Nephron (organoid): ENCODE measurements at regions not wholly inside any gene's neighbourhood (a gene's known extent, or its start where the extent isn't known, plus 50 kb on each side); places are given as distances from the start of the nearest gene placed in this dataset.

Source experiments
- H3K27ac Mint-ChIP-seq, 3 experiments: 2 replicates each; pipeline ENCODE4 v1.8.0; 2020; ENCODE audit warnings: mixed read lengths in 3 of 3, mild to moderate bottlenecking in 2 of 3, moderate library complexity in 1 of 3
- H3K27me3 Mint-ChIP-seq: 2 replicates; pipeline ENCODE4 v1.8.0; 2021; ENCODE audit warnings: low read depth, mild to moderate bottlenecking, moderate library complexity, mixed read lengths
- H3K36me3 Mint-ChIP-seq: 2 replicates; pipeline ENCODE4 v1.8.0; 2020; ENCODE audit warnings: low read depth, mixed read lengths
- H3K4me1 Mint-ChIP-seq: 2 replicates; pipeline ENCODE4 v1.8.0; 2020; ENCODE audit warnings: mixed read lengths
- H3K4me3 Mint-ChIP-seq, 3 experiments: 2 replicates each; pipeline ENCODE4 v1.8.0; 2020; ENCODE audit warnings: mild to moderate bottlenecking in 3 of 3, mixed read lengths in 3 of 3, moderate library complexity in 2 of 3
- H3K9me3 Mint-ChIP-seq: 2 replicates; pipeline ENCODE4 v1.8.0; 2020; ENCODE audit warnings: mixed read lengths
- TF ChIP-seq, protein P1 (sequence below), 3 experiments: fragments of 200-600 bp; sonication (generic); IDR thresholded peaks; one replicate each; pipeline ENCODE4 v1.5.0; 2021; ENCODE audit warnings: antibody characterized with exemption in 3 of 3; ENCODE audit not compliant: unreplicated experiment in 3 of 3

DNA sequence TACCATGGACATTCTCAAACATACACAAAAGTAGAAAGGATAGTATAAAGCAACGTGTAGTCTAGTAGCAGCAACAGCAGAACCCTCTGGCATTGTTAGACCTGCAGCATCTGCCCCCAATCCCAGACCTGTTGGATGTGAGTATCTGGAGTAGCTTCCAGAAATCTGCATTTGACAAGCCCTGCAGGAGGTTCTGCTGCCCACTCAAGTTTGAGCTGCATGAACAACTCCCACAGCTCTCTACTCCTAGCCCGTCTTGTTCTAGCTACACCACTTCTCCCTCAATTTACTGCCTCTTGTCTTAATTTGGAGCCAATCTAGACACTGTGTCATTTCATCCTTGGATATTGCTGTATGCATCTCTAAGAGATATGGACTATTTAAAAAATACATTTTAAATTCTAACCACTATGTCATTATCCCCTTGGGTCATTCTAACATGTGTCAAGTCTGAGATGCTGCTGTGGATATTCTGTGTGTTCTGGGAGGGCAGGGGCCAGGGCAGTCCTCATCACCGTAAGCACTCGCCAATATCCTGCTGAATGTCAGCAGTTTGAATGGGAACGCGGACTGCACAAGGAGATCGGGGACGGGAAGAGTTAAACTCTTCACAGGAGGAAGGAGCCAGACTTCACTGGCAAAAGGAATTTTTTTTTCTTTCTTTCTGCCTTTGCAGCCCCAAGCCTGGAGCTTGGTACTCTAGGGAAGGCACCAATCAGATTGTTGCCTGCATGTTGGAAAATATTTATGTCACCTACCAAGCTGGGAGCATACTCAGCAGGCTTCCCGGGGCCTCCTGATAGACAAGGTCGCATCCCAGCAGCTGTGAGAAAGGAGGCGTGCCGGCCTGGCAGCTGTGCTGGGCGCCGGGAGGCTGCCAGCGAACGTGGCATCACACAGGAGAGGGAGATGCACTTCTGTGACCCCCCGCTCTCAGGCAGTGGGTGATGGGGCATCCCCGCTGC is 429.0 kb downstream of the MIAT start:
- TF ChIP-seq, protein P1, sequence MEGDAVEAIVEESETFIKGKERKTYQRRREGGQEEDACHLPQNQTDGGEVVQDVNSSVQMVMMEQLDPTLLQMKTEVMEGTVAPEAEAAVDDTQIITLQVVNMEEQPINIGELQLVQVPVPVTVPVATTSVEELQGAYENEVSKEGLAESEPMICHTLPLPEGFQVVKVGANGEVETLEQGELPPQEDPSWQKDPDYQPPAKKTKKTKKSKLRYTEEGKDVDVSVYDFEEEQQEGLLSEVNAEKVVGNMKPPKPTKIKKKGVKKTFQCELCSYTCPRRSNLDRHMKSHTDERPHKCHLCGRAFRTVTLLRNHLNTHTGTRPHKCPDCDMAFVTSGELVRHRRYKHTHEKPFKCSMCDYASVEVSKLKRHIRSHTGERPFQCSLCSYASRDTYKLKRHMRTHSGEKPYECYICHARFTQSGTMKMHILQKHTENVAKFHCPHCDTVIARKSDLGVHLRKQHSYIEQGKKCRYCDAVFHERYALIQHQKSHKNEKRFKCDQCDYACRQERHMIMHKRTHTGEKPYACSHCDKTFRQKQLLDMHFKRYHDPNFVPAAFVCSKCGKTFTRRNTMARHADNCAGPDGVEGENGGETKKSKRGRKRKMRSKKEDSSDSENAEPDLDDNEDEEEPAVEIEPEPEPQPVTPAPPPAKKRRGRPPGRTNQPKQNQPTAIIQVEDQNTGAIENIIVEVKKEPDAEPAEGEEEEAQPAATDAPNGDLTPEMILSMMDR (IDR thresholded peaks at IDR 0.05; ENCODE audit: unreplicated experiment in 3 of 3), result no peak
- H3K27me3 Mint-ChIP-seq, result peaks cover 39% of the 10 kb centered on the region

DNA sequence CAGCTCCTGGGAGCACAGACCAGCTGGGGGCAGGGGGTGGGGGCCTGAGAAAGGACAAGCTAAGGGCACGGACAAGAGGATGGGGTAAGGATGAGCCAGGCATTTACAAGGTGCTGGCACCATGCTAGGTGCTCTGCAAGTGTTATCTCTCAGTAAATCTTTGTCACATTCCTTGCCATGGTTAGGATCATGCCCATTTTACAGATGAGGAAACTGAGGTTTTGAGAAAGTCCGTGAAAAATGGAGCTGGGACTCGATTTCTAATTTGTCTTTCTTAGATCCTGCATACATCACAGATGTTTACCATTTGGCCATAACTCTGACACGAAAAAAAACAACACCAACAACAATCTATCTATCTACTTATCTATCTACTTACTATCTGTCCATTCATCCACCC is 429.7 kb downstream of the MIAT start:
- no peaks in the 10 kb centered on the region for H3K36me3 Mint-ChIP-seq
- peak overlapping the region in 2 of 3 experiments; percentile 1 to 9 for H3K27ac Mint-ChIP-seq
- no peak overlapping the region for H3K4me3 Mint-ChIP-seq
- peaks cover 35% of the 10 kb centered on the region for H3K27me3 Mint-ChIP-seq
- H3K9me3 Mint-ChIP-seq, result peaks cover 7% of the 10 kb centered on the region
- TF ChIP-seq, protein P1 (IDR thresholded peaks at IDR 0.05; ENCODE audit: unreplicated experiment in 3 of 3), result no peak
- peaks cover 19% of the 10 kb centered on the region for H3K4me1 Mint-ChIP-seq

More for the DNA sequence above, 429.0 kb downstream of the MIAT start:
- Mint-ChIP-seq H3K27ac (peak overlapping the region in 2 of 3 experiments; percentile 28 to 40), H3K4me3 (no peak overlapping the region), H3K9me3 (peaks cover 7% of the 10 kb centered on the region), H3K4me1 (peaks cover 19% of the 10 kb centered on the region), H3K36me3 (no peaks in the 10 kb centered on the region)

DNA sequence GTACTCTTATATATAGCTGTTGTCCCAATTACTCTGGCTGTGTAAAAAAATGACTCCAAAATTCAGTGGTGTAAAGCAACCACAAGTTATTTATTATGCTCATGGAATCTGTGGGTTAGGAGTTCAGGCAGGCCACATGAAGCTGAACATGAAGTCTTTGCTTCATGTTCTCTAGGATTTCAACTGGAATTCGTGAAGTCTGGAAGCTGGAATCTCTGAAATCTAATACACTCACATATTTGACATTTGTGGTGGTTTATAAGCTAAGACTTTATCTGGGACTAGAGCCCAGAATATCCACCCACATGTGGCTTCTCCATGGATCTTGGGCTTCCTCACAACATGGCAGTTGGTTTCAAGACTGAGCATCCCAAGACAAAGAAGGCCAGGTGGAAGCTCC is 430.6 kb downstream of the MIAT start:
- H3K4me1 Mint-ChIP-seq, result peaks cover 19% of the 10 kb centered on the region
- H3K9me3 Mint-ChIP-seq, result peaks cover 7% of the 10 kb centered on the region
- H3K27me3 Mint-ChIP-seq, result peaks cover 32% of the 10 kb centered on the region
- H3K36me3 Mint-ChIP-seq, result no peaks in the 10 kb centered on the region
- TF ChIP-seq, protein P1 (IDR thresholded peaks at IDR 0.05; ENCODE audit: unreplicated experiment in 3 of 3), result no peak
- H3K4me3 Mint-ChIP-seq, result no peak overlapping the region
- H3K27ac Mint-ChIP-seq, result no peak overlapping the region

DNA sequence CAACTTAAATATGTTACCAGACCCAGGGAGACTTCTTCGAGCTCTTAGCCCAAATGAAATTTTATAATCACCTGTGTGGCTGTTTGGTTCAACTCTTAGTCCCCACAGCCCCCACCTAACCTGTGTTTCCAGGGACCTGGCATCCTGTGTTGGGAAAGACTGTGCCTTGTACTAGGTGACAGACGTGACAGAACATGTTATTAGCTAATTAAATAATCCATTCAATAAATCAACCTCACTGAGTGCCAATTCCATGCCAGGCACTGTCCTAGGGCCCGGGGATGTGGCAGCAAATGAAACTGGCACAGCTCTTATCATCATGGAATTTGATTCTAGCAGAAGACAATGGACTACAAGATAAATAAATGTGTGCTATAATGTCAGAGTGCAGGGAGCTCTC is 431.9 kb downstream of the MIAT start:
- H3K4me1 Mint-ChIP-seq, result peaks cover 19% of the 10 kb centered on the region
- TF ChIP-seq, protein P1 (IDR thresholded peaks at IDR 0.05; ENCODE audit: unreplicated experiment in 3 of 3), result no peak
- H3K36me3 Mint-ChIP-seq, result no peaks in the 10 kb centered on the region
- peaks cover 27% of the 10 kb centered on the region for H3K27me3 Mint-ChIP-seq
- H3K9me3 Mint-ChIP-seq, result peaks cover 7% of the 10 kb centered on the region
- H3K4me3 Mint-ChIP-seq, result no peak overlapping the region
- H3K27ac Mint-ChIP-seq, result no peak overlapping the region

DNA sequence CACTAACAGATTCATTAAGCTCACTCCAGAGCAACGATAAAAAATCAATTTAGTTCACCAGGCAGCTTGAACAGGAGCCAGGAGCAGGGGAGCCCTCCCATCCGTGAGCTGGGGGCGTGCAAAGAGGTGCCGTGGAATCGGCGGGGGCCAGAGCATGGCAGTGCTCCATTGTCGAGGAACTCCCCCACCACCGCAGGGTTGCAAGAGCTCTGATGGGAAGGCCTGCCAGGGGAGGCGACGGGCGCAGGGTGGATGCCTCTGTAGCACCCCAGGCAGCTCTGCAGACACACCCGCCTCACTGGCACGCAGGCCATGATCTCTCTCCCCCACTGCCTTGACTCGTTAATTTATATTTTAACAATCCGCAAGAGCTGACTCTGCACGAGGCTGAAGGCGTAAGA is 433.2 kb downstream of the MIAT start:
- H3K36me3 Mint-ChIP-seq, result no peaks in the 10 kb centered on the region
- no peak overlapping the region for H3K4me3 Mint-ChIP-seq
- peaks cover 16% of the 10 kb centered on the region for H3K27me3 Mint-ChIP-seq
- peaks cover 7% of the 10 kb centered on the region for H3K9me3 Mint-ChIP-seq
- no peak overlapping the region for H3K27ac Mint-ChIP-seq
- TF ChIP-seq, protein P1 (IDR thresholded peaks at IDR 0.05; ENCODE audit: unreplicated experiment in 3 of 3), result no peak
- peaks cover 18% of the 10 kb centered on the region for H3K4me1 Mint-ChIP-seq
